ENCODE measurements at regions not wholly inside any gene's neighbourhood (a gene's known extent, or its start where the extent isn't known, plus 50 kb on each side); places are given as distances from the start of the nearest gene placed in this dataset.

- TF ChIP-seq, protein P1, sequence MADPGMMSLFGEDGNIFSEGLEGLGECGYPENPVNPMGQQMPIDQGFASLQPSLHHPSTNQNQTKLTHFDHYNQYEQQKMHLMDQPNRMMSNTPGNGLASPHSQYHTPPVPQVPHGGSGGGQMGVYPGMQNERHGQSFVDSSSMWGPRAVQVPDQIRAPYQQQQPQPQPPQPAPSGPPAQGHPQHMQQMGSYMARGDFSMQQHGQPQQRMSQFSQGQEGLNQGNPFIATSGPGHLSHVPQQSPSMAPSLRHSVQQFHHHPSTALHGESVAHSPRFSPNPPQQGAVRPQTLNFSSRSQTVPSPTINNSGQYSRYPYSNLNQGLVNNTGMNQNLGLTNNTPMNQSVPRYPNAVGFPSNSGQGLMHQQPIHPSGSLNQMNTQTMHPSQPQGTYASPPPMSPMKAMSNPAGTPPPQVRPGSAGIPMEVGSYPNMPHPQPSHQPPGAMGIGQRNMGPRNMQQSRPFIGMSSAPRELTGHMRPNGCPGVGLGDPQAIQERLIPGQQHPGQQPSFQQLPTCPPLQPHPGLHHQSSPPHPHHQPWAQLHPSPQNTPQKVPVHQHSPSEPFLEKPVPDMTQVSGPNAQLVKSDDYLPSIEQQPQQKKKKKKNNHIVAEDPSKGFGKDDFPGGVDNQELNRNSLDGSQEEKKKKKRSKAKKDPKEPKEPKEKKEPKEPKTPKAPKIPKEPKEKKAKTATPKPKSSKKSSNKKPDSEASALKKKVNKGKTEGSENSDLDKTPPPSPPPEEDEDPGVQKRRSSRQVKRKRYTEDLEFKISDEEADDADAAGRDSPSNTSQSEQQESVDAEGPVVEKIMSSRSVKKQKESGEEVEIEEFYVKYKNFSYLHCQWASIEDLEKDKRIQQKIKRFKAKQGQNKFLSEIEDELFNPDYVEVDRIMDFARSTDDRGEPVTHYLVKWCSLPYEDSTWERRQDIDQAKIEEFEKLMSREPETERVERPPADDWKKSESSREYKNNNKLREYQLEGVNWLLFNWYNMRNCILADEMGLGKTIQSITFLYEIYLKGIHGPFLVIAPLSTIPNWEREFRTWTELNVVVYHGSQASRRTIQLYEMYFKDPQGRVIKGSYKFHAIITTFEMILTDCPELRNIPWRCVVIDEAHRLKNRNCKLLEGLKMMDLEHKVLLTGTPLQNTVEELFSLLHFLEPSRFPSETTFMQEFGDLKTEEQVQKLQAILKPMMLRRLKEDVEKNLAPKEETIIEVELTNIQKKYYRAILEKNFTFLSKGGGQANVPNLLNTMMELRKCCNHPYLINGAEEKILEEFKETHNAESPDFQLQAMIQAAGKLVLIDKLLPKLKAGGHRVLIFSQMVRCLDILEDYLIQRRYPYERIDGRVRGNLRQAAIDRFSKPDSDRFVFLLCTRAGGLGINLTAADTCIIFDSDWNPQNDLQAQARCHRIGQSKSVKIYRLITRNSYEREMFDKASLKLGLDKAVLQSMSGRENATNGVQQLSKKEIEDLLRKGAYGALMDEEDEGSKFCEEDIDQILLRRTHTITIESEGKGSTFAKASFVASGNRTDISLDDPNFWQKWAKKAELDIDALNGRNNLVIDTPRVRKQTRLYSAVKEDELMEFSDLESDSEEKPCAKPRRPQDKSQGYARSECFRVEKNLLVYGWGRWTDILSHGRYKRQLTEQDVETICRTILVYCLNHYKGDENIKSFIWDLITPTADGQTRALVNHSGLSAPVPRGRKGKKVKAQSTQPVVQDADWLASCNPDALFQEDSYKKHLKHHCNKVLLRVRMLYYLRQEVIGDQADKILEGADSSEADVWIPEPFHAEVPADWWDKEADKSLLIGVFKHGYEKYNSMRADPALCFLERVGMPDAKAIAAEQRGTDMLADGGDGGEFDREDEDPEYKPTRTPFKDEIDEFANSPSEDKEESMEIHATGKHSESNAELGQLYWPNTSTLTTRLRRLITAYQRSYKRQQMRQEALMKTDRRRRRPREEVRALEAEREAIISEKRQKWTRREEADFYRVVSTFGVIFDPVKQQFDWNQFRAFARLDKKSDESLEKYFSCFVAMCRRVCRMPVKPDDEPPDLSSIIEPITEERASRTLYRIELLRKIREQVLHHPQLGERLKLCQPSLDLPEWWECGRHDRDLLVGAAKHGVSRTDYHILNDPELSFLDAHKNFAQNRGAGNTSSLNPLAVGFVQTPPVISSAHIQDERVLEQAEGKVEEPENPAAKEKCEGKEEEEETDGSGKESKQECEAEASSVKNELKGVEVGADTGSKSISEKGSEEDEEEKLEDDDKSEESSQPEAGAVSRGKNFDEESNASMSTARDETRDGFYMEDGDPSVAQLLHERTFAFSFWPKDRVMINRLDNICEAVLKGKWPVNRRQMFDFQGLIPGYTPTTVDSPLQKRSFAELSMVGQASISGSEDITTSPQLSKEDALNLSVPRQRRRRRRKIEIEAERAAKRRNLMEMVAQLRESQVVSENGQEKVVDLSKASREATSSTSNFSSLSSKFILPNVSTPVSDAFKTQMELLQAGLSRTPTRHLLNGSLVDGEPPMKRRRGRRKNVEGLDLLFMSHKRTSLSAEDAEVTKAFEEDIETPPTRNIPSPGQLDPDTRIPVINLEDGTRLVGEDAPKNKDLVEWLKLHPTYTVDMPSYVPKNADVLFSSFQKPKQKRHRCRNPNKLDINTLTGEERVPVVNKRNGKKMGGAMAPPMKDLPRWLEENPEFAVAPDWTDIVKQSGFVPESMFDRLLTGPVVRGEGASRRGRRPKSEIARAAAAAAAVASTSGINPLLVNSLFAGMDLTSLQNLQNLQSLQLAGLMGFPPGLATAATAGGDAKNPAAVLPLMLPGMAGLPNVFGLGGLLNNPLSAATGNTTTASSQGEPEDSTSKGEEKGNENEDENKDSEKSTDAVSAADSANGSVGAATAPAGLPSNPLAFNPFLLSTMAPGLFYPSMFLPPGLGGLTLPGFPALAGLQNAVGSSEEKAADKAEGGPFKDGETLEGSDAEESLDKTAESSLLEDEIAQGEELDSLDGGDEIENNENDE (IDR thresholded peaks at IDR 0.05; ENCODE audit: insufficient replicate concordance, low read length): no peak
- TF ChIP-seq CBX5 (IDR thresholded peaks at IDR 0.05; ENCODE audit: low read depth, low read length): no peak
- TF ChIP-seq SIX5 (IDR thresholded peaks at IDR 0.05; ENCODE audit: low read depth, low read length): no peak
- no peak for TF ChIP-seq BCL11A (IDR thresholded peaks at IDR 0.05; ENCODE audit: low read depth in 2 of 2, low read length in 2 of 2)
- no peak for TF ChIP-seq EGR1 (IDR thresholded peaks at IDR 0.05; ENCODE audit: borderline replicate concordance, low read depth, low read length)
- TF ChIP-seq EZH2 (IDR thresholded peaks at IDR 0.05; ENCODE audit: low read depth, low read length, severe bottlenecking): no peak
- no peak for TF ChIP-seq TCF12 (IDR thresholded peaks at IDR 0.05; ENCODE audit: low read depth, low read length)
- no peak for TF ChIP-seq KDM1A (IDR thresholded peaks at IDR 0.05; ENCODE audit: borderline replicate concordance, low read length)
- no peak for TF ChIP-seq SIRT6 (IDR thresholded peaks at IDR 0.05; ENCODE audit: low read length)
- TF ChIP-seq TEAD4 (IDR thresholded peaks at IDR 0.05; ENCODE audit: low read depth, low read length): no peak
- no peak for TF ChIP-seq CHD2 (IDR thresholded peaks at IDR 0.05; ENCODE audit: low read length)
- no peak for TF ChIP-seq CTBP2 (IDR thresholded peaks at IDR 0.05; ENCODE audit: borderline replicate concordance, insufficient read depth, insufficient read length, low read length)
- TF ChIP-seq RNF2 (IDR thresholded peaks at IDR 0.05; ENCODE audit: borderline replicate concordance, low read depth, low read length, missing control alignments, poor library complexity, severe bottlenecking): no peak
Measured at GRCh38 chr18:41643427-41643826, 311.6 kb upstream of the PIK3C3 start (continued).

Measured in H1 (cell line).